ENCODE measurements at regions not wholly inside any gene's neighbourhood (a gene's known extent, or its start where the extent isn't known, plus 50 kb on each side); places are given as distances from the start of the nearest gene placed in this dataset.

- intact Hi-C loops (cut with micrococcal nuclease): no loop called here
- Histone ChIP-seq H3K14ac (replicated peaks; ENCODE audit: low read depth, low read length) (no peak overlapping the region), H3K4me1 (ENCODE audit: control insufficient read depth, insufficient read depth, low read length) (no peaks in the 10 kb centered on the region), H4K8ac (ENCODE audit: low read depth in 2 of 2, low read length in 2 of 2) (no peak overlapping the region), H3K4me2 (ENCODE audit: low read depth, low read length) (no peak overlapping the region), H2BK120ac (ENCODE audit: low read depth, low read length) (no peak overlapping the region), H3K9me3 (ENCODE audit: control insufficient read depth, insufficient read depth, low read length) (0 out of 2 replicates have a peak, but pooled peaks cover 2% of the 10 kb centered on the region), H3K79me1 (ENCODE audit: low read depth in 1 of 2, low read length in 2 of 2) (no peaks in the 10 kb centered on the region), H2BK15ac (ENCODE audit: low read depth, low read length) (no peak overlapping the region), H2AK5ac (ENCODE audit: low read depth, low read length) (no peak overlapping the region), H3K4ac (ENCODE audit: low read depth, low read length) (no peak overlapping the region), H4K5ac (ENCODE audit: low read depth, low read length) (no peak overlapping the region), H3K23ac (ENCODE audit: low read depth, low read length) (no peak overlapping the region), H4K91ac (ENCODE audit: insufficient read depth, low read depth, low read length) (no peak overlapping the region), H3K9ac (ENCODE audit: low read depth, low read length) (no peak overlapping the region), H3K36me3 (ENCODE audit: control insufficient read depth, insufficient read depth, low read length) (no peaks in the 10 kb centered on the region), H3K27me3 (ENCODE audit: control insufficient read depth, insufficient read depth, low read length) (no peaks in the 10 kb centered on the region), H3K18ac (ENCODE audit: low read depth, low read length) (no peak overlapping the region), H2BK5ac (ENCODE audit: low read depth, low read length, poor library complexity, severe bottlenecking) (no peak overlapping the region), H2AFZ (replicated peaks; ENCODE audit: low read length, poor library complexity) (no peak overlapping the region), H3K9me1 (ENCODE audit: insufficient read depth, low read length) (no peaks in the 10 kb centered on the region), H4K20me1 (ENCODE audit: insufficient read depth, low read length) (no peaks in the 10 kb centered on the region), H3K27ac (ENCODE audit: insufficient read depth, low read length) (no peak overlapping the region), H3K4me3 (ENCODE audit: insufficient read depth, low read depth, low read length) (no peak overlapping the region), H2BK20ac (ENCODE audit: low read depth, low read length) (no peak overlapping the region), H3K56ac (ENCODE audit: extremely low read depth, insufficient read depth, low read length) (no peak overlapping the region), H2AK9ac (replicated peaks; ENCODE audit: low read depth, low read length, poor library complexity) (no peak overlapping the region)
- ChIA-PET CTCF (no interaction called here), POLR2A (ENCODE audit: unreplicated experiment) (no interaction called here)
- dilution Hi-C loops (cut with HindIII; ENCODE audit: low sequenced_read_pairs, unreplicated experiment): no loop called here
- TF ChIP-seq RAD21 (IDR thresholded peaks at IDR 0.05; ENCODE audit: low read length) (no peak), CHD1 (IDR thresholded peaks at IDR 0.05; ENCODE audit: low read depth, low read length) (no peak), USF2 (IDR thresholded peaks at IDR 0.05; ENCODE audit: low read depth, low read length) (no peak), ELK1 (IDR thresholded peaks at IDR 0.05; ENCODE audit: borderline replicate concordance, low read depth, low read length) (no peak), MAFK (IDR thresholded peaks at IDR 0.05; ENCODE audit: low read depth, low read length) (no peak), NFE2L2 (IDR thresholded peaks at IDR 0.05; ENCODE audit: low read depth, low read length) (no peak), CTCF (conservative IDR thresholded peaks at IDR 0.05; ENCODE audit: low read depth, low read length) (no peak), MXI1 (IDR thresholded peaks at IDR 0.05; ENCODE audit: borderline replicate concordance, low read depth, low read length) (no peak), RCOR1 (IDR thresholded peaks at IDR 0.05; ENCODE audit: insufficient replicate concordance, low read length) (no peak), MAZ (IDR thresholded peaks at IDR 0.05; ENCODE audit: borderline replicate concordance, low read depth, low read length) (no peak), FOS (IDR thresholded peaks at IDR 0.05; ENCODE audit: low read depth, low read length) (no peak), SMC3 (IDR thresholded peaks at IDR 0.05; ENCODE audit: low read depth, low read length) (no peak)
- no peak for DNase-seq
- no peak for ATAC-seq (ENCODE audit: low read depth)
- WGBS, 2 experiments (ENCODE audit: extremely low coverage in 2 of 2, insufficient read length in 1 of 2): no CpG with 5 or more reads among the region's 3 CpGs
- no TSS peak for BruUV-seq (replicated peaks)
- in situ Hi-C loops (cut with MboI; ENCODE audit: low sequenced_read_pairs): no loop called here
These were observed 324.7 kb upstream of the RARB start for GRCh38 chr3:25103391-25103790.
